Vagina (tissue), 2 donors: ENCODE measurements at regions not wholly inside any gene's neighbourhood (a gene's known extent, or its start where the extent isn't known, plus 50 kb on each side); places are given as distances from the start of the nearest gene placed in this dataset.
"Not testable (repeated sequence)": the region's sequence is repeated elsewhere in the genome, so short reads cannot be mapped to it uniquely, and the experiment has no call there.

ENCODE experiments used
- DNase-seq, 2 donors: peaks; one replicate each; pipeline ENCODE4 v3.0.0-alpha.2; 2017; ENCODE audit errors: extremely low spot score in 2 of 2
- H3K27ac ChIP-seq: fragments of 200-600 bp; sonication (generic); one replicate; pipeline ENCODE4 v1.5.1; 2019
- H3K27me3 ChIP-seq: fragments of 200-600 bp; sonication (generic); one replicate; pipeline ENCODE4 v1.5.1; 2019
- H3K36me3 ChIP-seq, 2 donors: fragments of 200-600 bp; sonication (generic); one replicate each; pipeline ENCODE4 v1.5.1; 2017 to 2019
- H3K4me1 ChIP-seq: fragments of 200-600 bp; sonication (generic); one replicate; pipeline ENCODE4 v1.5.1; 2019
- H3K4me3 ChIP-seq, 2 donors: fragments of 200-600 bp; sonication (generic); 1 replicate in 1 of 2; 2 replicates in 1 of 2; pipeline ENCODE4 v1.5.1; 2016 to 2019
- H3K9me3 ChIP-seq: fragments of 200-600 bp; sonication (generic); one replicate; pipeline ENCODE4 v1.5.1; 2019
- POLR2A ChIP-seq, 2 donors: fragments of 450-650 bp; IDR thresholded peaks; one replicate each; pipeline ENCODE4 v1.6.1; 2017; ENCODE audit warnings: antibody characterized with exemption in 2 of 2, mild to moderate bottlenecking in 2 of 2, moderate library complexity in 2 of 2
- POLR2AphosphoS5 ChIP-seq, 2 donors: sonication (generic); formaldehyde crosslinking; IDR thresholded peaks; one replicate each; pipeline ENCODE4 v1.9.0; 2017; ENCODE audit warnings: antibody characterized with exemption in 2 of 2, mild to moderate bottlenecking in 2 of 2, low read depth in 1 of 2; ENCODE audit not compliant: insufficient read depth in 1 of 2
- intact Hi-C: fragments of 100-400 bp; cut with DNase I; formaldehyde crosslinking; loops from one replicate; pipeline ENCODE4 v1.15.1; 2023
- TF ChIP-seq, protein P1 (sequence below), 3 experiments: fragments of 450-650 bp in 2 of 3; fragments of 200-600 bp in 1 of 3; sonication (generic) in 1 of 3; IDR thresholded peaks; one replicate each; pipeline ENCODE4 v1.5.1; 2017 to 2019; ENCODE audit warnings: antibody characterized with exemption in 3 of 3, mild to moderate bottlenecking in 2 of 3, moderate library complexity in 2 of 3

- no peaks in the 10 kb centered on the region for H3K9me3 ChIP-seq
- intact Hi-C loops: no loop called here
- DNase-seq: no peak
- no peak overlapping the region for H3K27ac ChIP-seq
- H3K4me3 ChIP-seq: no peak overlapping the region
- TF ChIP-seq POLR2A (IDR thresholded peaks at IDR 0.05) (no peak), POLR2AphosphoS5 (IDR thresholded peaks at IDR 0.05; ENCODE audit: insufficient read depth in 1 of 2, low read depth in 1 of 2) (no peak)
- TF ChIP-seq, protein P1, sequence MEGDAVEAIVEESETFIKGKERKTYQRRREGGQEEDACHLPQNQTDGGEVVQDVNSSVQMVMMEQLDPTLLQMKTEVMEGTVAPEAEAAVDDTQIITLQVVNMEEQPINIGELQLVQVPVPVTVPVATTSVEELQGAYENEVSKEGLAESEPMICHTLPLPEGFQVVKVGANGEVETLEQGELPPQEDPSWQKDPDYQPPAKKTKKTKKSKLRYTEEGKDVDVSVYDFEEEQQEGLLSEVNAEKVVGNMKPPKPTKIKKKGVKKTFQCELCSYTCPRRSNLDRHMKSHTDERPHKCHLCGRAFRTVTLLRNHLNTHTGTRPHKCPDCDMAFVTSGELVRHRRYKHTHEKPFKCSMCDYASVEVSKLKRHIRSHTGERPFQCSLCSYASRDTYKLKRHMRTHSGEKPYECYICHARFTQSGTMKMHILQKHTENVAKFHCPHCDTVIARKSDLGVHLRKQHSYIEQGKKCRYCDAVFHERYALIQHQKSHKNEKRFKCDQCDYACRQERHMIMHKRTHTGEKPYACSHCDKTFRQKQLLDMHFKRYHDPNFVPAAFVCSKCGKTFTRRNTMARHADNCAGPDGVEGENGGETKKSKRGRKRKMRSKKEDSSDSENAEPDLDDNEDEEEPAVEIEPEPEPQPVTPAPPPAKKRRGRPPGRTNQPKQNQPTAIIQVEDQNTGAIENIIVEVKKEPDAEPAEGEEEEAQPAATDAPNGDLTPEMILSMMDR (IDR thresholded peaks at IDR 0.05): no peak
- H3K4me1 ChIP-seq: no peaks in the 10 kb centered on the region
- no peaks in the 10 kb centered on the region for H3K36me3 ChIP-seq
- no peaks in the 10 kb centered on the region for H3K27me3 ChIP-seq
Measured at GRCh38 chrX:98263135-98263534, 1379.4 kb downstream of the RPA4 start.

DNA sequence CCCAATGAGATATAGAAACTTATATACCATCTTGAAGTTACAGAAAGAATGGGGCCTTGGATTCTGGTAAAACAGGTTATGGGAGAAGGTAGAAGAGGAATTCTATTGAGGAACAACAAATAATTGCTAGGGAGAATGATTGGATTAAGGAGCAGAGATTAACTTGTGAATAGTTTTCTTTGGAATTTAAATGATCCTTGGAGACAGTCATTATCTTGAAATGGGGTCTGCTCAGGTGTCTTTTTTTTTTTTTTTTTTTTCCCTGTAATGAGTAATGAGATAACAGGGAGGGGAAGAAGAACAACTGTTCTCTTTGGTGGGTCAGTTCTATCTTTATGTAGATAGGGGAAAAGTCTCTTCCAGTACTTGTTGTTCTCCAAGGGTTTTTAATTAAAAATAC is 1406.0 kb downstream of the RPA4 start:
- Histone ChIP-seq H3K36me3 (no peaks in the 10 kb centered on the region), H3K4me3 (no peak overlapping the region), H3K27ac (no peak overlapping the region), H3K9me3 (no peaks in the 10 kb centered on the region), H3K27me3 (no peaks in the 10 kb centered on the region), H3K4me1 (no peaks in the 10 kb centered on the region)
- TF ChIP-seq POLR2AphosphoS5 (IDR thresholded peaks at IDR 0.05; ENCODE audit: insufficient read depth in 1 of 2, low read depth in 1 of 2) (no peak), POLR2A (IDR thresholded peaks at IDR 0.05) (no peak)
- TF ChIP-seq, protein P1 (IDR thresholded peaks at IDR 0.05): no peak
- intact Hi-C loops: no loop called here
- no peak for DNase-seq

- no peaks in the 10 kb centered on the region for H3K9me3 ChIP-seq
- DNase-seq: no peak
- TF ChIP-seq POLR2A (IDR thresholded peaks at IDR 0.05) (no peak), POLR2AphosphoS5 (IDR thresholded peaks at IDR 0.05; ENCODE audit: insufficient read depth in 1 of 2, low read depth in 1 of 2) (no peak)
- TF ChIP-seq, protein P1 (IDR thresholded peaks at IDR 0.05): no peak
- H3K27ac ChIP-seq: no peak overlapping the region
- intact Hi-C loops: no loop called here
- H3K36me3 ChIP-seq: no peaks in the 10 kb centered on the region
- H3K27me3 ChIP-seq: no peaks in the 10 kb centered on the region
- no peak overlapping the region for H3K4me3 ChIP-seq
- H3K4me1 ChIP-seq: no peaks in the 10 kb centered on the region
Measured at GRCh38 chrX:98294310-98294709, 1410.6 kb downstream of the RPA4 start.

GRCh38 chrX:98296129-98296528 is 1412.4 kb downstream of the RPA4 start:
- intact Hi-C loops: no loop called here
- Histone ChIP-seq H3K4me1 (no peaks in the 10 kb centered on the region), H3K27ac (no peak overlapping the region), H3K36me3 (no peaks in the 10 kb centered on the region), H3K9me3 (no peaks in the 10 kb centered on the region), H3K4me3 (no peak overlapping the region), H3K27me3 (no peaks in the 10 kb centered on the region)
- TF ChIP-seq, protein P1 (IDR thresholded peaks at IDR 0.05): no peak
- TF ChIP-seq POLR2A (IDR thresholded peaks at IDR 0.05) (no peak), POLR2AphosphoS5 (IDR thresholded peaks at IDR 0.05; ENCODE audit: insufficient read depth in 1 of 2, low read depth in 1 of 2) (no peak)
- DNase-seq: no peak

DNA sequence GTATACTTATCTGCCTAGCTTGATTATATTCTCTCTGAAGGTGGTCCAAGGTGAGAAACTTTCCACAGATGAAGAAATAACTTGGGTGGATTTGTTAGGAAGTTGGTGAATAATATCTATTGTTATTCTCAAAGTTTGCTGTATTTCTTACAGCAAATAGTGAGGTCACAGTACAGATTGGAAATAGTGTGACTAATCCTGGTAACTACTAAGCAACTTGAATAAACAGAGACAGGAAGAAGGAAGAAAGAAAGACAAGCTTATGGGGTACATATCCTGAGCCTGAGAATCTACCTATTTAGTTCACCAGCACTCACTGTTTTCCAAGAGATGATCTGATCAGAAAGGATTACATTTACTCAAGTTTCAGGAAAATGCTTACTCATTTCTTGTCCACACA is 1416.1 kb downstream of the RPA4 start:
- H3K4me1 ChIP-seq: no peaks in the 10 kb centered on the region
- no peaks in the 10 kb centered on the region for H3K36me3 ChIP-seq
- H3K9me3 ChIP-seq: no peaks in the 10 kb centered on the region
- no peak overlapping the region for H3K4me3 ChIP-seq
- H3K27me3 ChIP-seq: no peaks in the 10 kb centered on the region
- TF ChIP-seq POLR2AphosphoS5 (IDR thresholded peaks at IDR 0.05; ENCODE audit: insufficient read depth in 1 of 2, low read depth in 1 of 2): no peak
- TF ChIP-seq, protein P1 (IDR thresholded peaks at IDR 0.05): no peak
- no peak for TF ChIP-seq POLR2A (IDR thresholded peaks at IDR 0.05)
- DNase-seq: no peak
- H3K27ac ChIP-seq: no peak overlapping the region
- intact Hi-C loops: no loop called here

- H3K4me3 ChIP-seq, DNase-seq, intact Hi-C loops, H3K27me3 ChIP-seq, H3K4me1 ChIP-seq, H3K36me3 ChIP-seq, H3K9me3 ChIP-seq, H3K27ac ChIP-seq: not testable (repeated sequence)
Measured at GRCh38 chrX:98300536-98300935, 1416.8 kb downstream of the RPA4 start.
